HG03139 (cell line): ENCODE measurements at regions not wholly inside any gene's neighbourhood (a gene's known extent, or its start where the extent isn't known, plus 50 kb on each side); places are given as distances from the start of the nearest gene placed in this dataset.

Experiments
- ATAC-seq: cut with Tn5 transposase; IDR thresholded peaks from one replicate; pipeline ENCODE4 v1.9.1; 2021; ENCODE audit not compliant: unreplicated experiment

DNA sequence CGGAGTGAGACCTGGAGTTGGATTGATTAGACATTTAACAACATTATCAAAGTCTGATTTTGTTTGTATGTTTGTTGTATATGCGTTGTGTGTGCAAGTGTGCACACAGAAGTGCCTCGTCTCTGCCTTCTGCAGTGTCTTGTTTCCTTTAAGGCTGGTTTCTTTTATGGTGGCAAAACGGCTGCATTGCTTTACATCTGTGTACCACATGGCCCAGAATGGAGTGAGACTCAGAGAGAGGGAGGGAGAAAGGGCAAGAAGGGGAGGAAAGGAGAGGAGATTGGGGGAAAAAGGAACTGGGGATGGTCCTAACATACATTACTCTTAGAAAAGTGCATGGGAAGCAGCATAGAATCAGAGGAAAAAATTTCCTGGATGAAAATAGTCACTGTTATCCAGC lies 99.7 kb upstream of the WLS start:
- ATAC-seq = no peak

DNA sequence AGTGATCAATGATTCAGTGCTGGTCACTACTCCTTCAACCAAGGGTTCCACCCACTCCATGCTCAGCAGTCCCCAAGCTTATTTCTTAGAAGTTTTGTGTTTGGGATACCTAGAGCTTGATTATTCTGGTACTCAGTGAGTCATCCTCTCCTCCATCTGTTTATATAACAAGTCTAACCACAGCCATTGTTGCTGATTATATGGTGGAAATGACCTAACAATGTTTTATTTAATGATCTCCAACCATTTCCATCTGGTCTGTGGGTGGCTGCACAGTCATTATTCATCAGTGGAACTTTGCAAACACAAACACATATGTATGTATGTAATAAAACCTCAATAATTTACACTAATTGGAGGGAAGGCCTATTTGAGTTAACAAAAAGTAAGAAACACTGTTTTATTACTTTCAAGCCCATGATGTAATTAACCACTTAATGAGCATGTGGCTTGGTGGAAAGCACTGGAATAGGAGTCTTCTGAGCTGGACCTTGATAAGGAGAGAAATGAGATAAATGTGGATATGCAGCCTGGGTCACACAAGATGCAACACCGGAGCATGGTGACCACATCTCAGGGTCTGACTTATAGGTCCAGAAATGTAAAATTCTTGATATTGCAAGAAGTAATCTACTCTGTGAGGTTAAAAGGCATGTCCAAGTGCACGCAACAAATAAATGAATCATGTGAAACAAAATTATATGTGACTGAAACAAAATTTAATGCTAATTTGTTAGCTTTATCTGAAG lies 99.0 kb upstream of the WLS start:
- no peak for ATAC-seq

DNA sequence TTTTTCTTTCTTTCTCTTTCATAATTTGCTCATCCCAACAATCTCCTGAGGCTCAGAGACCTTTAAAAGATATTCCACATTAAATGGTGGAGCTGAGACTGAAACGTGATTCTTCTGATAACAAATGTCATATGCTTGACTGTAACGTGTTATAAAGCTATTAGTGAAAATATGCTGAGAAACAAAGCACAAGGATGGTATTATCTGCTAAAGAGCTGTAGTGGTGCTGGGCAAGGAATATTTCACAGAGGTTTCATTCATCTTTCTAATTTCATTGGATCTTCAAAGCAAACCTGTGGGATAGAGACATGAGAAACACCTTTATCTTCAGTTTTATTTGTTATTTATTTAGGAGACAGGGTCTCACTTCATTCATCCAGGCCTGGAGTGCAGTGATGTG lies 98.1 kb upstream of the WLS start:
- no peak for ATAC-seq

DNA sequence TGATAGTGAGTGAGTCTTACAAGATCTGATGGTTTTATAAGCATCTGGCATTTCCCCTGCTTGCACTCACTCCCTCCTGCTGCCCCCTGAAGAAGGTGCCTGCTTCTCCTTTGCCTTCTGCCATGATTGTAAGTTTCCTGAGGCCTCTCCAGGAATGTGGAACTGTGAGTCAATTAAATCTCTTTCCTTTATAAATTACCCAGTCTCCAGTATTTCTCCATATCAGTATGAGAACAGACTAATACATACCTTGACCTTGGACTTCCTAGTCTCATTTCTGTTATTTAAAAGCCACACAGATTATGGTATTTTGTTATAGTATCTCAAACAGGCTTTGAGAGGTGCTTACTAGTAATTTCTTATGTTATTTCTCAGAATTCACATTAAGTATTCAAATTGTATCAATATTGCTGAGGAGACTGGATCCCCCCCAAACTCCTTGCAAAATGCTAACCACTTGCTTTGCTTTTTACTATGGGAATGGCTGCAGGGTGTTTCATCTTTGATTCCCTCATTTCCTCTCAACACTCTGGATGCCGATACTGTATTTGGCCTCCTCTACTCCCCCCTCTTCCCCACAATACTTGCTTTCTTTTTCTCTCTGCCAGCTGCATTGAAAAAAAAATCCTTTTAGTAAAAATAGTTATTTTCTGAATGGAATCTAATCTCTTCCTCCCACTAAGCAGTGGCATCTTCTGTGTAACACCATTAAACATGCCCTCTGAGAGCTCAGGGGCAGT lies 96.9 kb upstream of the WLS start:
- ATAC-seq = no peak

DNA sequence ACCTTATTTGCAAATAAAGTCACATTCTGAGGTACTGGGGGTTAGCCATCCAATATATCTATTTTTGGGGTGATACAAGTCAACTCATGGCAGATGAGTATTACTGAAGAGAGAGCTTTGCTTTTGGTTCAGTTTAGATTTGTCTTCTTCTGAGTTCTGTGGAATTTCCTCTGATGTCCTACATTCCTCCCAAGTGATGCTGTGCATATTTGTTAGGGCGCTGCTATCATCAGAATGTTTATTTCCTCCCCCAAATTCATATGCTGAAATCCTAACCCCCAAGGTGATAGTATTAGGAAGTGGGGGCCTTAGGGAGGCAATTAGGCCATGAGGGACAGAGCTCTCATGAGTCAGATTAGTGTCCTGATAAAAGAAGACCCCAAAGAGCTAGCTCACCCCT lies 96.2 kb upstream of the WLS start:
- no peak for ATAC-seq

DNA sequence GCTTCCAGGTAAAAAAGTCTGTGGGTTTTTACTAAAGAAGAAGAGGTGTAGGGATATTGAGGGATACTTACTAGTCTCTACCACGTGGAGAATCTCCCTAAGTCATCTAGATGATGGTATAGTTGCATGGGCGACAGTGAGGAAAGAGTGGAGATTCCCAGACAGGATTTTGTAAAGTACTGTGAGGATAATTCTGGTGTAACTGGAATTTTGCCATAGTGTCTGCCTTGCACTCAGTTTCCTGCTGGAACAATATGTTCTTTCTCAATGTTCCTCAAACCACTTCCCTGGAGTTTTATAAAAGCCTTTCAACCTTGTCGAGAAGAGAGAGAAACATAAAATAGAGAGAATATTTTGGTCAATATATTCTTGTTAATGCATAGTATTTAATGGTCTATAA lies 95.1 kb upstream of the WLS start:
- ATAC-seq = no peak

DNA sequence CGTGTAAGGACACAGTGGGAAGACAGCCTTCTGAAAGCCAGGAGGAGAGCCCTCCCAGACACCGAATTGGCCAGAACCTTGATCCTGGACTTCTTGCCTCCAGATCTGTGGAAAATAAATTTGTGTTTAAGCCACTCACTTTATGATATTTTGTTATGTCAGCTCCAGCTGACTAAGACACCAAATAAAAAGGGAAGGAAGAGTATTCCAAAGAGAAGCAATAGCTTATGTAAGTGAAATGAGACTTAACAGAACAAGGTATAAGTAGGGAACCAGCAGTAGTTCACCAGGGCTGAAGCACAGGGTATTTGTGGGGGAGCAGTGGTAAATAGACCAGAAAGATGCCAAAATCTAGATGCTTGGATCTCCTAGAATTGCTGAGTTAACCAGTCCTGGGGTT lies 94.2 kb upstream of the WLS start:
- ATAC-seq = no peak

DNA sequence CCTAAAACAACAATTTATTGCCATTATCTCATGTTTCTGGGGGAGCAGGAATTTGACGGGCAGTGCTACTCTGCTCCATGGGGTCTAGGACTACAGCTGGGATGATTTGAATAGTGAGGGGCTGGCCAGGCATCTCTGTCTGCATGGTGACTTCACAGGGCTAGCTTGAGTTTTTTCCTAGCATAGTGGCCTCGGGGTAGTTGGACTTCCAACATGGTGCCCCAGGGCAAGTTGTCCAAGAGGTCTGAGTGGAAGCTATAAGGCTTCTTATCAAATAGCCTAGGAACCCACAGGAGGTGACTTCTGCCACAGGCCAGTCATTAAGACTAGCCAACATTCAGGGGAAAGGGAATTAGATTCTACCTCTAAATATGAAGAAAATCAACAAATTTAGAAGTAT lies 92.0 kb upstream of the WLS start:
- no peak for ATAC-seq

DNA sequence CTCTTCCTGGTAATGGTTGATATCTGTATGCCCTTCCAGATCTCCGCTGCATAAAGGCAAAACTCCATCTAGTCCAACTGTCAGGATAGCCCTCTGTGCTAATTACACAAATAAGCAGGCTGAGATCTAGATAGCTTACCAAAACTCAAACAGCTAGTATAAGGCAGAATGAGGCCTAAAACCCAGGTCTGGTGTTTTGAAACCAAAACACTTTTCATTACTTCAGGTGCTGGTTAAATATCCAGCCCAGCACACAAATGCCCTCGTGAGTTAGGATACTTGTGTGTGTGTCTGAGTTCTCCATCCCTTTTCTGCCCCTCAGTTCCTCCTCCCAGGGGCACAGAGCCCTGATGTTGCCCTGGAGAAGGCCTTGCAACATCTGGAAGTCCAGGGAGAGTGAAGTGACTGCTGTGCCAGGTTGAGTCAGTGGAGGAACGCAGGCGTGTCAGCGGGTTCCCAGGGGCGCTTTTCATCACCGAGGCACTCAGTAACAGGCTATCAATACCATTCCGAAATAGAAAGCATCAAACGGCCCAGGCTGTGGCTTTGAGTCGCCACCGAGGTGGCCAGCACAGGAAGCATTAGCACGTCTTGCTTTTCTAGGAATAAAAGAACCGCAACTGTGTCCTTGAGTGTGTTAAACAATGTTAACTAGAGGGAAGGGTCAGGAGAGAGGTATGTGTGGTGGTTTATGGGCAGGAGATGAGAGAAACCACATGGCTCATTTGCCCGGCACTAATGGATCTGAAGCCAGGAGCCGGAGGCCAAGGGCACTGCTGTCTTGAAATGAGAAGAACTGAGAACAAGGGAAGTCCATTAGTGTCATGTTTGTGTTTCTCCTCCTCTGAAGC lies 90.7 kb upstream of the WLS start:
- ATAC-seq = no peak

DNA sequence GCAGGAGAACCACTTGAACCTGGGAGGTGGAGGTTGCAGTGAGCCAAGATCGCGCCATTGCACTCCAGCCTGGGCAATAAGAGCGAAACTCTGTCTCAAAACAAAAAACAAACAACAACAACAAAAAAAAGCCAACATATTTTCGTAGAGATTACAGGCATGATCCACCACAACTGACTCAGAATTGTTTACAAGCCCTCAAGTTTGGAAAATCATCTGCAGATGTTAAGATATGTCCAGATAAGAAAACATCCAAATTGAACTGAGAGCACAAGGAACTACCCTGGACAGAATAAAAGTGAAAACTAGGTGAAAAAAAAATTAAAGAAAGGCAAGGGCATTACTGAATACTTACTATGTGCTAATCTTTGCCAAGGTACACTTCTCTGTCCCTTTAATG lies 89.8 kb upstream of the WLS start:
- no peak for ATAC-seq

DNA sequence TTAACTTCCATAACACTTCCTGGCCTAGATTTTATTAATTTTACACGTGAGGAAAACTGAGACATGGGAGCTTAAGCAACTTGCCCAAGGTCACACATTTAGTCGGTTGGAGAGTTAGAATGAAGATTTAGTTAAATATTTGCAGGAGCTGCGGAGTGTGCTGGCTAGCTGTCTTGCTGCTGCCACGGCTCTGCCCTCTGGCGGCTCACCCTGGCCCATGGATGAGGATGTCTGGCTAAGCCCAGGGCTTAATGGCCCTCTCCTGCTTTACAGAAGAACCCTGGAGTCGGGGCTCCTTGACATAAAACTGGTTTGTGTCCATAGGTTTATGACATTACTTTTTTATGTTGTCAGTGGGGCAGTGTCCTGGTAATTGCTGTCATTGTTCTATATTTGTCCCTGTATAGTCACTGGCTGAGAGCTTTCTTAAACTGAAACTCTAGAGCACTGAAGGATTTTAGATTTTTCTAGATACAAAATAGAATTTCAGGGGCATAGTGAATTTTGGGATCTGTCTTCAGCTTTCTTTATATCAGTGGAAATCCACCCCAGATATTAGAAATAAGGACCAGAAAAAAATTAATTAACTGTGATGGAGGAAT lies 88.9 kb upstream of the WLS start:
- ATAC-seq = no peak

DNA sequence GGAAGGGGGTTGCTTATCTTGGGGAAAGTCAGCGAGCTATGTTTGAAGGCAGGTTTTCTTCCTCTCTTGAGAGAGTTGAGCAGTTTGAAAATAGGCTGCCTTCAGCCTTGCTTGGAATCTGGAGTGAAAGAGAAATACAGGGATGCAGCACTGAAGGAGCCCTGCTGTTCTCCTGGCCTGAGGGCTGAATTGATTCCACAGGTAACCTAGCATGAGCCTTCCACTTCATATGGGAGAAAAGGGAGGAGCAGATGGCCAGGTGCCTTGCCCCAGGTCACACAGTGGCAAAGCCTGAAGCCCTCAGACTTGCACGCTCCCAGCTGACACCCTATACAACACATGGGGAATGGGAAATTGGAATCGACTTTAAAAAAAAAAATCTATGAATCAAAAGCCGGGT lies 88.0 kb upstream of the WLS start:
- no peak for ATAC-seq

DNA sequence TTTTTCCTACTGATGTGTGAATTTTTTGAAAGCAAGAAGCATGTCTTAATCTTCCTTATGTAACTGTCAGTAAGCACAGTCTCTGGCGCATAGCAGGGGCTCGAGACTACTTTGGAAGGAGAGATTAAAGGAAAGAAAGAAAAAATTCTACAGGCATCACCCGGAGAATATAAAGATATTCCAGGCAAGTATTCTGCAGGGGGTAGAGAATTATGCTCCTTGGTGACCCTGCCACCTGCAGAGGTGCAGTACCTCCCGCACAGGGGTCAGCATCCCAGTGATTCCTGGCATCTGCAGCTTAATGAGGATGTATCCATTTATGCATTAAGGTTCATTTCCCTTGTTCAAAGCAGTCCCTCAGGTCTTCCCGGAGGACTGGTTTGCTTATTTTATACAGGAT lies 87.6 kb upstream of the WLS start:
- no peak for ATAC-seq

DNA sequence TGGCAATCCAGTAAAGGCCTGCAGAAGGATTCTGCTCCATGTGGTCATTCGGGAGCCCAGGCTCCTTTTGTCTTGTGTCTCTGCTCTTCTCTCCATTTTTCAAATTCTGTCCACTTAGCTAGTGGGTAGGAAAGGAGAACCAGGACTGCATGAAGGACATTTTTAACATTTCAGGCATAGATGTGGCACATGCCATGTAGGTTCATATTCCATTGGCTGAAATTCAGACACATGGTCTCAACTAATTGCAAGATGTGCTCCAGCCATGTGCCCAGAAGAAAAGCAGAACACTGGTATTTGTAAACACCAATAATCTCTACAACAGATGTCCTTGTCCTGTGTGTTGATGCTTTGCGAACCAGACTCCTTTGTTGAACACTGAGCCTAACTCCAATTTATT lies 85.2 kb upstream of the WLS start:
- ATAC-seq = no peak

DNA sequence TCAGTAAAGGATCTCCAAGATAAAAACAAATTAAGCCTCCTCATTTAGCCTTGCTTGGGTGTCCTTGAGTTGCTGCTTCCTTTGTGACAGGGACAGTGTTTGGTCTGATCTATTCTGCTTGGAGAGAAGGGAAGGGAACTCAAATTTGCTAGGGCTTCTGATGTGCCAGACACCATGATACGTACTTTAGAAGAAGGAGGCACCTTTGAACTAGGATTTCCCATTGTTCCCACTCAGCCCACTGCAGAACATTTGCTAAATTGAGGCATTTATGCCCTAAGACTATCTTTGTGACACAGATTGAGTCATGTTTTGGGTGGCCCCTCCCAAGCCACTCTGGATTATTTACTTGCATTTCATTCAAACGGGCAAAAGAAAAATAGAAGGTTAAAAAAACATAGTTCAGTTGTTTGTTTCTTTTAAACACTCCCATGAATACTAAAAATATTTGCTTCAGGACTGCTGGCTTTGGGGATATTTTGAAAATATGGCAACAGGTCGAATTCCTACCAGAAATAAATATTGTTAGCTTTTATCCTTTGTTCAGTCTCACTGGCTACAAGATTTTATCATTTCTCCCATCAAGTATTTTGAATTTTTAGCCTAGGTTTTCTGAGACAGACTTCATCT lies 81.9 kb upstream of the WLS start:
- ATAC-seq = no peak

DNA sequence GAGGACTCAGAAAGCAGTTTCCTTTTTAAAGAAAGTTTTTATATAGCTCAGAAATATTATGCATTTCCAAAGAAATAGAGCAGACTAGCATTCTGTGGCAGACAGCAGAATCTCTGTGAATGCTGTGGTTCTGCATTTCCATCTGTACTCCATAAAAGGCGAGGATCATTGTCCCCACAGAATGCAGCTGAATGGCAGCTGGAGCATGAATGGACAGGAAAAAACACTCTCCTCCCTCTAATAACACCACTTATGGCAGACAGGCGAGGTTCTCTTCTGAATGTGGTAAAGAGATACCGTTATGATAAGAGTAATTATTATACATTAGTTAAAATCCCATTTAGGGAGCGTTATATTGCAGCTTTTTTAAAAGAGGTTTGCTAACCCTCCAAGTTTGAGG lies 81.4 kb upstream of the WLS start:
- no peak for ATAC-seq

DNA sequence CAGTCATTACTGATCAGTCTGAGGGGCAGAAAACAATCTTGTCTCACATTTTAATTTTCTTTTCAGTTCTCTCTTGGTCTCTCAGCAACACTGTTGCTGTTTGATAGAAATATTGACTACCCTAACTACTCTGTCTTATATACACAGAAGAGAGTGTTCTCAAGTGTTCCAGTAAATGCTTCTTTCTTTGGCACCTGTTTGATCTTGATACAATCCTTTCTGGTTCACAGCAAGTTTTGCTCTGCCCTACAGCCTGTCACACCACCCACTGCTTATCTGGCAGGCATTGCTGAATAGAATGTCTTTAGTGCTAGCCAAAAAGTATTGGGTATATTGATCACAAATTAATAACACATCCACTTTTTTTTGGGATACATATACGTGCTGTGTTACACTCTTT lies 75.7 kb upstream of the WLS start:
- ATAC-seq = no peak

DNA sequence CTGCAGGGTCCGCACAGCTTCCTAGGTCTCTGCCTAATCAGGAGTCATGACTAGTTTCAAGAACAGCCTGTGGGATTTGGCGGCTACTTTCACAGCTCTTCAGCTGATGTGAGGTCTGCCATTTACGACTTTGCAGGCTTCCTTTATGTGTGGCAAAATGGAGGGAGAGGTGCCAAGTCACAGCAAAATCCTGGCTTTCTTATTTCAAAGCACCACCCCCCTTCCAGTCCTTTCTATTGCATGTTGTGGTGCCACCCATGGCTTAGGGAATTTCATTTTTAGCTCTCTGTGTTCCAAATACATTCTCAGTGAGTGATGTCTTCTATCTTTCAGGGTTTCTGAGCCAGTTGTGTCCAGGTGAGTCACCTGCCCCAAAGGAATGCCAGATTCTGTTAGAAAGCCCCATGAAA lies 75.1 kb upstream of the WLS start:
- no peak for ATAC-seq

DNA sequence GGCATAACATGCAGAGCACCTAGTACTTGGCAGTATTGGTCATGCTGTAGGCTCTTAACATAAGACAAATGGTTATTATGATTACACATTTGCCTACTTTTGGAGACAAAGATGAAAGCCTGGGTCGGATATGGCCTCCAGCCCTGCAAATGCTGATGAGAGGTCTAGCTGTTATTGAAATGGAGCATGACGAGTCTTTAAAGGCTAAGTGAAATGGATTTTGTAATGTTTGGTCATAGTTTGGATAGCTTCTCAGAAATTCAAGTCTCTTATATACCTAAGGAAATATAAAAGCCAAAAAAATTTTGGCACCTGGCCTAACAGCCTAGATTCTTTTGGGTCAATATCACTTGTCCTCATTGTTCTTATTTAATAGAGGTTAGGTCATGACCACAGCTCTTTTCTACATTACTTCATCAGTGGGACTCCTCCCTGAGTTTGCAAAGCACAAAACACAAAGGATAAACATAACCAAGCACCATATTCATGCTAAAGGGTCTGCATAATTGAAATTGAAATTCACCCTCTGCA lies 69.2 kb upstream of the WLS start:
- no peak for ATAC-seq

DNA sequence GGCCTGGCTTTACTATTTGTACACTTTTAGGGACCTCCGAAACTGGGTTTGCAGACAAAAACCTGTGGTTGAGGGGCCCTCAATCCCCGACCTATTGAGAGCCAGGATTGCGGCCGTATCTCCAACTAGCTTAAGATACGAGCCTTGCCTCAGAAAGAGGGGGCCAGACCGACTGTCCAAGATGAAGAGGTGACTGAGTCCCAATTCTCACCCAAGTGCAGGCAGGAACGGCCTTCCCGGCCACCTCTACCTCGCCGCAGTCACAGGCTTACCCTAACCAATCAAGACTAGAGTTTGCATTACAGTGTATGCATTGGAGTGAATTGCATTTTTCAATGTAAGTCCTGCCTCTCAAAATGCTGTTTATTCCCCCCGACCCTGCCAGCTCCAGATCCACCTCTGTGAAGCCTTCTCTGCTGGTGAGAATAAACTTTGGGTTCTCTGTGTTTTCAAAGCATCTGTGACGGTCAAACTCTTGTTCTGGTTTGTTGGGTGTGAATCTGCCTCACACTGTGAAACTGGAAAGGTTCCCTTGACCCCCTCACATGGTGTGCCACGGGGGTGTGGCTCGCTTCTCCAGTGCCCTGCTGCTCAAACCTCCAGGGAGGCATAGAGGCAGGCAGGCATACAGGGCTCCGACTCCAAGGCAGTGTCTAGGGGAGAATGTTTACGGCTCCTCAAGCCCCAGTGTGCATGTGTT lies 62.2 kb upstream of the WLS start:
- ATAC-seq = no peak
